ENCODE measurements at regions not wholly inside any gene's neighbourhood (a gene's known extent, or its start where the extent isn't known, plus 50 kb on each side); places are given as distances from the start of the nearest gene placed in this dataset.

DNA sequence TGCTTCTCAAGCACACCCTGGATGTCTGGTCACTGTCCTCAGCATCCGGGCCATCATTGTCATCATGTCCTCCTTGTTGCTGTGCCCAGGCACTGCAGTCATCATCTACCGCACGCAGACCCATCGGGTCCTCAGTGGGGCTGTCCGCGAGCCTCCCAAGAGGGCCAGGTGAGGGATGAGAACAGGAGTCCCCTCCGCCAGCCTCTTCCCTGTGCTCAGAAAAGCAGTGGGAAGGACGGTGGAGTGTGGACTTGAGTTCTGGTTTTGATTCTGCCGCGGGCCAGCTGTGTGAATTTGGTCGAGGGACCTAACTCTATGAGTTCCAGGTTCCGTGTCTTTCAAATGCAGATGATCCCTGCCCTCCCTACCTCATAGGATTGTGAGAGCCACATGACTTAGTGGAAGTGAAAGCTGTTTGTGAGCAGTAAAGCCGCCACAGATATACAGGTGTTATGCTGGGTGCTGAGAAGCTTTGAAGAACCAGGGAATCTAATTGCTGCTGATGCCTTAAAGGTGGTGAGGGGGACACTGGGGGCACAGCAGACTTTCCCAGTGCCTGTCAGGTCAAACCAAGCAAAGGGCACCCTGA lies 122.9 kb upstream of the RAP1B start:
- TF ChIP-seq TARDBP (IDR thresholded peaks at IDR 0.05) (no peak), L3MBTL2 (conservative IDR thresholded peaks at IDR 0.05) (no peak), SP1 (IDR thresholded peaks at IDR 0.05) (no peak), FOXM1 (IDR thresholded peaks at IDR 0.05; ENCODE audit: borderline replicate concordance) (no peak), FOXK2 (IDR thresholded peaks at IDR 0.05) (no peak), NFRKB (IDR thresholded peaks at IDR 0.05) (no peak), FOXA1 (IDR thresholded peaks at IDR 0.05) (no peak), LEF1 (IDR thresholded peaks at IDR 0.05; ENCODE audit: borderline replicate concordance) (no peak), CTBP1 (IDR thresholded peaks at IDR 0.05; ENCODE audit: borderline replicate concordance) (no peak), HDGF (IDR thresholded peaks at IDR 0.05; ENCODE audit: borderline replicate concordance) (no peak), SUZ12 (IDR thresholded peaks at IDR 0.05) (no peak), ARNT (IDR thresholded peaks at IDR 0.05) (no peak), ELF4 (IDR thresholded peaks at IDR 0.05) (no peak)
- TF ChIP-seq, protein P1, sequence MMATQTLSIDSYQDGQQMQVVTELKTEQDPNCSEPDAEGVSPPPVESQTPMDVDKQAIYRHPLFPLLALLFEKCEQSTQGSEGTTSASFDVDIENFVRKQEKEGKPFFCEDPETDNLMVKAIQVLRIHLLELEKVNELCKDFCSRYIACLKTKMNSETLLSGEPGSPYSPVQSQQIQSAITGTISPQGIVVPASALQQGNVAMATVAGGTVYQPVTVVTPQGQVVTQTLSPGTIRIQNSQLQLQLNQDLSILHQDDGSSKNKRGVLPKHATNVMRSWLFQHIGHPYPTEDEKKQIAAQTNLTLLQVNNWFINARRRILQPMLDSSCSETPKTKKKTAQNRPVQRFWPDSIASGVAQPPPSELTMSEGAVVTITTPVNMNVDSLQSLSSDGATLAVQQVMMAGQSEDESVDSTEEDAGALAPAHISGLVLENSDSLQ (IDR thresholded peaks at IDR 0.05): no peak
